ENCODE measurements at regions not wholly inside any gene's neighbourhood (a gene's known extent, or its start where the extent isn't known, plus 50 kb on each side); places are given as distances from the start of the nearest gene placed in this dataset.

DNA sequence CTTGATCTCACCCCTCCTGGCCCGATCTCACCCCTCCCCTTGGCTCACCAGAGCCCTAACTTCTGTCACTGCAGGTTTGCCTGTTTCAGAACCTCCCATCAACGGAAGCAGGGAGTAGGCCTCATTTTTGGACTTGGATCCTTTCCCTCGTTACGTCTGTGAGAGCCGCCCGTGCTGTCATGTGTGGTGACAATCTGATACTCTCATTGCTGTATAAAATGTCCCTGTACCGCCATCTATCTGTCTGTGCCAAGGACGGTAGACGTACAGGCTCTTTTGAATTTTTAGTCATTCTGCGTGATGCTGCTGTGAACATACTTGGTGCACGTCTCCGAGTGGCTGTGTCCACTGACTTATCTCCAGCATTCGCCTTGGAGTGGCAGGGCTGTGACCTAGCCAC is 1163.1 kb downstream of the BRD1 start:
- Histone ChIP-seq H4K5ac (ENCODE audit: low read depth, low read length) (no peak overlapping the region), H3K4me2 (ENCODE audit: low read depth, low read length) (no peak overlapping the region), H2BK15ac (ENCODE audit: low read depth, low read length) (no peak overlapping the region), H3K18ac (ENCODE audit: low read depth, low read length) (no peak overlapping the region), H2AK5ac (ENCODE audit: low read depth, low read length) (no peak overlapping the region), H3K23ac (ENCODE audit: low read depth, low read length) (no peak overlapping the region), H4K91ac (ENCODE audit: insufficient read depth, low read depth, low read length) (no peak overlapping the region), H3K4ac (ENCODE audit: low read depth, low read length) (no peak overlapping the region), H2BK20ac (ENCODE audit: low read depth, low read length) (no peak overlapping the region), H3K56ac (ENCODE audit: extremely low read depth, insufficient read depth, low read length) (no peak overlapping the region), H2AK9ac (replicated peaks; ENCODE audit: low read depth, low read length, poor library complexity) (no peak overlapping the region), H3K4me1 (ENCODE audit: control insufficient read depth, insufficient read depth, low read length) (no peaks in the 10 kb centered on the region), H2AFZ (replicated peaks; ENCODE audit: low read length, poor library complexity) (no peak overlapping the region), H3K9me3 (ENCODE audit: control insufficient read depth, insufficient read depth, low read length) (peaks cover 45% of the 10 kb centered on the region), H3K14ac (replicated peaks; ENCODE audit: low read depth, low read length) (no peak overlapping the region), H3K36me3 (ENCODE audit: control insufficient read depth, insufficient read depth, low read length) (no peaks in the 10 kb centered on the region), H3K9ac (ENCODE audit: low read depth, low read length) (no peak overlapping the region), H3K9me1 (ENCODE audit: insufficient read depth, low read length) (no peaks in the 10 kb centered on the region), H2BK5ac (ENCODE audit: low read depth, low read length, poor library complexity, severe bottlenecking) (no peak overlapping the region), H4K20me1 (ENCODE audit: insufficient read depth, low read length) (no peaks in the 10 kb centered on the region), H3K27me3 (ENCODE audit: control insufficient read depth, insufficient read depth, low read length) (no peaks in the 10 kb centered on the region), H4K8ac (ENCODE audit: low read depth in 2 of 2, low read length in 2 of 2) (no peak overlapping the region), H3K4me3 (ENCODE audit: insufficient read depth, low read depth, low read length) (no peak overlapping the region), H2BK120ac (ENCODE audit: low read depth, low read length) (no peak overlapping the region), H3K27ac (ENCODE audit: insufficient read depth, low read length) (no peak overlapping the region), H3K79me1 (ENCODE audit: low read depth in 1 of 2, low read length in 2 of 2) (no peaks in the 10 kb centered on the region)
- POLR2A ChIA-PET (ENCODE audit: unreplicated experiment), result no interaction called here
- BruUV-seq (replicated peaks), result no TSS peak
- DNase-seq (no peak), ATAC-seq (ENCODE audit: low read depth) (no peak)
- CTCF ChIA-PET, result no interaction called here
- intact Hi-C loops (cut with micrococcal nuclease) (no loop called here), in situ Hi-C loops (cut with MboI; ENCODE audit: low sequenced_read_pairs) (no loop called here), dilution Hi-C loops (cut with HindIII; ENCODE audit: low sequenced_read_pairs, unreplicated experiment) (no loop called here)
- whole genome bisulfite sequencing, 2 experiments (ENCODE audit: extremely low coverage in 2 of 2, insufficient read length in 1 of 2), result 79% methylated on average over 11 of the region's 13 CpGs; no CpG with 5 or more reads in 1 of the 2 experiments
- TF ChIP-seq MAFK (IDR thresholded peaks at IDR 0.05; ENCODE audit: low read depth, low read length), result no peak
- TF ChIP-seq RCOR1 (IDR thresholded peaks at IDR 0.05; ENCODE audit: insufficient replicate concordance, low read length), result no peak
- no peak for TF ChIP-seq CEBPB (IDR thresholded peaks at IDR 0.05; ENCODE audit: low read depth, low read length)
- no peak for TF ChIP-seq CHD1 (IDR thresholded peaks at IDR 0.05; ENCODE audit: low read depth, low read length)
- TF ChIP-seq MXI1 (IDR thresholded peaks at IDR 0.05; ENCODE audit: borderline replicate concordance, low read depth, low read length), result no peak
- TF ChIP-seq NFE2L2 (IDR thresholded peaks at IDR 0.05; ENCODE audit: low read depth, low read length), result no peak
- no peak for TF ChIP-seq BHLHE40 (IDR thresholded peaks at IDR 0.05; ENCODE audit: low read depth, low read length)
- TF ChIP-seq POLR2A (IDR thresholded peaks at IDR 0.05; ENCODE audit: low read depth, low read length), result no peak
- no peak for TF ChIP-seq MAZ (IDR thresholded peaks at IDR 0.05; ENCODE audit: borderline replicate concordance, low read depth, low read length)
- TF ChIP-seq CTCF (conservative IDR thresholded peaks at IDR 0.05; ENCODE audit: low read depth, low read length), result no peak
- TF ChIP-seq USF2 (IDR thresholded peaks at IDR 0.05; ENCODE audit: low read depth, low read length), result no peak
- TF ChIP-seq RFX5 (IDR thresholded peaks at IDR 0.05; ENCODE audit: low read depth, low read length), result no peak
- no peak for TF ChIP-seq SMC3 (IDR thresholded peaks at IDR 0.05; ENCODE audit: low read depth, low read length)
- no peak for TF ChIP-seq FOS (IDR thresholded peaks at IDR 0.05; ENCODE audit: low read depth, low read length)
- no peak for TF ChIP-seq RAD21 (IDR thresholded peaks at IDR 0.05; ENCODE audit: low read length)
- TF ChIP-seq ELK1 (IDR thresholded peaks at IDR 0.05; ENCODE audit: borderline replicate concordance, low read depth, low read length), result no peak

Measured in IMR-90 (cell line).